GM12865 (cell line): ENCODE measurements at regions not wholly inside any gene's neighbourhood (a gene's known extent, or its start where the extent isn't known, plus 50 kb on each side); places are given as distances from the start of the nearest gene placed in this dataset.

Experiments used
- DNase-seq: peaks from one replicate; pipeline ENCODE4 v3.0.0; 2010; ENCODE audit warnings: low read depth
- H3K4me3 ChIP-seq: 2 replicates; pipeline ENCODE4 v1.5.1; 2011; ENCODE audit warnings: mild to moderate bottlenecking, low read depth, low read length, control low read depth
- TF ChIP-seq, protein P1 (sequence below): IDR thresholded peaks from 2 replicates; pipeline ENCODE4 v1.5.1; 2011; ENCODE audit warnings: low read length, control low read depth, low read depth, inconsistent platforms; ENCODE audit not compliant: insufficient read depth; ENCODE audit errors: missing control alignments

DNA sequence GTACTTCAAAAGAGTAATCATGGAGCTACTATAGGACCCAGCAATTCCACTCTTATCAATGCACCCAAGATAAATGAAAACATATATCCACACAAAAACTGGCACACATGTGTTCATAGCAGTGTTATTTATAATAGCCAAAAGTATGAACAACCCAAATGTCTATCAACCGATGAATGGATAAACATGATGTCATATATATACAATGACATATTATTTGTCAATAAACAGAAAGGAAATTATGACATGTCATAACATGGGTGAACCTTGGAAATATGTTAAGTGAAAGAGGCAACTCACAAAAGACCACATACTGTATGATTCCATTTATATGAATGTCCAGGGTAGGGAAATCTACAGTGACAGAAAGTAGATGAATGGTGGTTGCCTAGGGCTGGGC, 347.1 kb upstream of the DDHD1 start:
- DNase-seq, result no peak
- H3K4me3 ChIP-seq, result no peak overlapping the region
- TF ChIP-seq, protein P1, sequence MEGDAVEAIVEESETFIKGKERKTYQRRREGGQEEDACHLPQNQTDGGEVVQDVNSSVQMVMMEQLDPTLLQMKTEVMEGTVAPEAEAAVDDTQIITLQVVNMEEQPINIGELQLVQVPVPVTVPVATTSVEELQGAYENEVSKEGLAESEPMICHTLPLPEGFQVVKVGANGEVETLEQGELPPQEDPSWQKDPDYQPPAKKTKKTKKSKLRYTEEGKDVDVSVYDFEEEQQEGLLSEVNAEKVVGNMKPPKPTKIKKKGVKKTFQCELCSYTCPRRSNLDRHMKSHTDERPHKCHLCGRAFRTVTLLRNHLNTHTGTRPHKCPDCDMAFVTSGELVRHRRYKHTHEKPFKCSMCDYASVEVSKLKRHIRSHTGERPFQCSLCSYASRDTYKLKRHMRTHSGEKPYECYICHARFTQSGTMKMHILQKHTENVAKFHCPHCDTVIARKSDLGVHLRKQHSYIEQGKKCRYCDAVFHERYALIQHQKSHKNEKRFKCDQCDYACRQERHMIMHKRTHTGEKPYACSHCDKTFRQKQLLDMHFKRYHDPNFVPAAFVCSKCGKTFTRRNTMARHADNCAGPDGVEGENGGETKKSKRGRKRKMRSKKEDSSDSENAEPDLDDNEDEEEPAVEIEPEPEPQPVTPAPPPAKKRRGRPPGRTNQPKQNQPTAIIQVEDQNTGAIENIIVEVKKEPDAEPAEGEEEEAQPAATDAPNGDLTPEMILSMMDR, result no peak

DNA sequence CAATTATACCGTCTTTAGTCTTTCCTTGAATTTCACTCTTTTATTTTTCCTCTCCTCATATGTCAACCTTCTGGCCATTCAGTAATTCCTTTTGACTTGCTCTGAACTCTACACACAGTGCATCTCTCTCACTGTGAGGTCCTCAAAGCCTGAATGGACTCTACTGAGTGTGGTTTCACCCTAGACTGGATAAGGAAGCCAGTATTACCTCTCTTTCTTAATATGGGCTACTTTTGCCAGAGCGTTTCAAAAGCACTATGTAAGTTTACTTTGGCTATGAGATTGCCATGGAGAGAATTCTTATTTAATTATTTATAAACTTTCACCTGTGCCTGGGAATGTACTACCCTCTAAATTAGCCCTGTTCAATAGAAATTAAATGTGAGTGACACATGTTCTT, 343.5 kb upstream of the DDHD1 start:
- DNase-seq, result no peak

DNA sequence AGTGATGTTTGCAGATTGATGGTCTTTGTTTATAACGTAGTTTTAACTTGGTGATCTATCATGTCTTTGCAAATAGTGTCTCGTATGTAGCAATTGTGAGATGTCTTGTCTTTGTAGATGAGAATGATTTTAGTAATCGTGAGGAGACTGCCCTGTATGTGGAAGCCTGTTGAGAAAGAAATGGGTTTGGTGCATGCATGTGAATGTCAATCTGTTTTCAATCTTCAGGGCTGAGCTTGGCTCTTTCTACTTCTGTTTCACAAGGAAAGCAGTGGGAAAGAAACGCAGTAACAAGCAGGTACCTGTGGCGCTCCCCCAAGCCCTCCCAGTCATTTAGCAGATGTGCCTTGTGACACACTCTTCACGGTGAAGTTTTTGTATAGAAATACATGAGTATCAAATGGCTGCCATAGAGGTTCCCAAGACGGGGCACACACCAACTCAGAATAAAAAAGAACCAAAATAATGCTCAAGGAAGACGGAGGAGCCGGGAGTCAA, 342.8 kb upstream of the DDHD1 start:
- no peak for DNase-seq
- H3K4me3 ChIP-seq, result no peak overlapping the region
- TF ChIP-seq, protein P1, result no peak

More for the DNA sequence above, 343.5 kb upstream of the DDHD1 start:
- TF ChIP-seq, protein P1, result no peak
- no peak overlapping the region for H3K4me3 ChIP-seq

DNA sequence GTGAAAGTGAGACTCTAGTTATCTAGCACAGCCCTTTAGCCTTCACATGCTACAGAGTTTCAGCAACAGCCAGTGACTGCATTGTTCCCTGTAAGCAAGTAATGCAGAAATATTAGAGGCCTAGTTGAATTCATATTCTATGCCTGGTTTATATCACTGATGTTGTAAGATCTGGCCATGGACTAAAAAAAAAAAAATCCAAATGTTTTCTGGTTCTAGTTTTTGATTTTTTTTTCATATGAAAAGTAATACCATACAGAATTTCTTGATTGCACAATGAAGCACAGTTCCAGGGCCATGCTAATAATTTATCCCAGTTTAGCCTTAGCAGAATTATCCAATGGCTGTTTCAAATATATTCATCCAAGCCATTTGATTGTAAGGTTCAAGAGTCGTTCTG, 341.5 kb upstream of the DDHD1 start:
- no peak for DNase-seq
- H3K4me3 ChIP-seq, result no peak overlapping the region
- TF ChIP-seq, protein P1, result no peak

DNA sequence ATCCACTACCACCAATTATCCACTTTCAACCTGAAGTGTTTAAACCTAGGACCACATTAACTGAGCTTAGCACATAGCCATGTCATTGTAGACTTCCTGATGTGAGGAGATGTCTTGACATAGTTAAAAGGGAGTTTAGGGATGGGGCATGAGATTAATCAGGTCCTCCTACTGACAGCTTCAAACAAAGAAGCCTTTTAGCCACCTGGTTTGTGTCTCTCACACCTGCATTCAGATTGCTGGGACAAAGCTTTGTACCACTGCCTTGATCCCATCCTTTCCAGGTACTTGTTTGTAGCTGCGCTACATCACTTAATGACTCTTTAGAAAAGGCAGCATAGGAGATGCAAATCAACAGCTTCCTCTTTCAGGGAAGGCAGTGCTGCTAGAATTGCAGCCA, 340.7 kb upstream of the DDHD1 start:
- DNase-seq, result no peak
- TF ChIP-seq, protein P1, result no peak
- no peak overlapping the region for H3K4me3 ChIP-seq

DNA sequence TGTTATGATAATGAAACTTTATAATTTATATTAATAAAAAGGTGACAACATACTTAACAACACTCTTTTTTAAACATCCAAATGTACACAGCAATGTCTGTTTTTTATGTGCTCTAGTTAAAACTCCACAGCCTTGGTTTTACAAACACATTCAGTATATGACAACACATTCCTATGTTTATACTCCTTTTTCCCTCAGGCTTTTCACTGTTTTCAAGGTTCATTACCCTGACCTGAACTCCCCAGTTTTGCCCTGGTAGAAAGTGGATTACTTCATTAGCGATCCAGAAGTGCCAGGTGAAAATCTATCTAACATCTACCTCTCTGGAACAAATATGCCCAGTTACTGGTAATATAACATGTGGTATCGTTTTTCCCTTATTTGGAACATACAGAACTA, 340.2 kb upstream of the DDHD1 start:
- no peak for DNase-seq
- no peak overlapping the region for H3K4me3 ChIP-seq
- TF ChIP-seq, protein P1, result no peak

DNA sequence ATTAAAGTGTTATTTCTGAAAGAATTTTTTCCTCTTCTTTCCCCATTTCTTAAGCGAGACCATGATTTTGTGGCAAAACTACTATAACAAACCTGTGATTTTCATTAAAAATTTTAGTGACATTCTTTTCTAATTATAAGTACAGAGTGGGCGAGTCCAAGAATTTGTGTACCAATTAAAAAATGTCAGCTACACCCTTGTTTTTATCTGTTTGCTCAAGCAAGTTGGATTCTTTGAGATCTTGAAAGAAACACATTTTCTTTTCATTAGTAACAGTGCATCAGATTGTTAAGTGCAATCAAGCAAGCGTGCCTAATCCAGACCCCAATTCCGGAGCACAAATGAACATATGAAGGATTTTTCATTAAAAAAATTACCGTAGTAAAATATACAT, 338.8 kb upstream of the DDHD1 start:
- no peak for DNase-seq
- no peak overlapping the region for H3K4me3 ChIP-seq
- TF ChIP-seq, protein P1, result no peak
